GM21447 (cell line): ENCODE measurements at regions not wholly inside any gene's neighbourhood (a gene's known extent, or its start where the extent isn't known, plus 50 kb on each side); places are given as distances from the start of the nearest gene placed in this dataset.

Experiments
- ATAC-seq: cut with Tn5 transposase; IDR thresholded peaks from one replicate; pipeline ENCODE4 v1.9.1; 2021; ENCODE audit not compliant: unreplicated experiment

DNA sequence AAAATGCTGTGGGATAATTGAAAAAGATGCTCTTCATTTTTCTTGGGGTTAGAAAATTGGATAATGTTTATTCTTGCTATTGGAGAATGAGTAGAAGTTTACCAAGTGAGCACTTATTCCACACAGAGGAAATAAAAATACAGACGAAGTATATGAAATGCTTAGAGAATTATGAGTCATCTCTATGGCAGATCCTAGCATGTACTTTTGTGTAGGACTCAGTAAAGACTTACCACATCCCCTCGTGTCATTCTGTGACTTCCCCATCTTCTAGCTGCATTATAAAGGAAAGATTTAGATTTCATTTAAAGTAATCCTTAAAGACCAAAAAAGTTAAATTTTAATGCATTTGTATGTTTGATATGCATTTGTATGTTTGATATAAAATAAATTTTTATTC, 685.6 kb downstream of the TBC1D32 start:
- ATAC-seq: no peak

DNA sequence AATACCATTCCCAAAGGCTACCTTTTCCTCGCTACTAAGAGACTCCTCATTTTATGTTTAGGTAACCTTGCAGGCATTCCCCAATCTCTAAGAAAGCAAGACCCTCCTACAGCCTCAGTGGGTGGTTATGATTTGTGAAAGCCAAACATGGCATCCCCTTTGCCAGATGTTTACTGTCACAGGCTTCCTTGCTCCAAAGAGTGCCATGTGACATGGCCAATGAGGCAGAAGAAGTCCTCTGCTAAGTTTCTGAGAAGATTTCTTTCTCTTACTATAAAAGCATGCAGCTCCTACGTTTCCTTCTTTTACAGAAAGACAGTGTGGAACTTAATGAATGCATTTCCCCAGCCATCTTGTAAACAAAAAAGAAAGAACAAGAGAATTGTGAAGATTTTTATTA, 688.2 kb downstream of the TBC1D32 start:
- ATAC-seq: no peak

- ATAC-seq: no peak
Measured at GRCh38 chr6:120632975-120633374, 701.3 kb downstream of the TBC1D32 start.

DNA sequence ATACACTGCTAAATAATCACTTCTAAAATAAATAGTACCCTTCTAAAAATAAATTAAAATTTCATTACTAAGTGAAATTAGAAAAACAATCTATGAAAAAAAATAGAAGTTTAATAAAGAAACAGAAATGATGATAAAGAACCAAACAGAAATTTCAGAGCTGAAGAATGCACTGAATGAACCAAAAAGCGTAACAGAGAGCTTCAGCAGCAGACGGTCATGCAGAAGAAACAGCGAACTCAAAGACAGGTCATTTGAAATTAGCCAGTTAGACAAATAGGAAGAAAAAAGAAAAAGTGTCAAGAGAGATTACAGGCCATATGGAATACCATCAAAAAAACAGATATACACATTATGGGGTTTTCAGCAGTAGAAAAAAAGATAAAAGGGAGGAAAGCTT, 706.7 kb downstream of the TBC1D32 start:
- ATAC-seq: no peak

DNA sequence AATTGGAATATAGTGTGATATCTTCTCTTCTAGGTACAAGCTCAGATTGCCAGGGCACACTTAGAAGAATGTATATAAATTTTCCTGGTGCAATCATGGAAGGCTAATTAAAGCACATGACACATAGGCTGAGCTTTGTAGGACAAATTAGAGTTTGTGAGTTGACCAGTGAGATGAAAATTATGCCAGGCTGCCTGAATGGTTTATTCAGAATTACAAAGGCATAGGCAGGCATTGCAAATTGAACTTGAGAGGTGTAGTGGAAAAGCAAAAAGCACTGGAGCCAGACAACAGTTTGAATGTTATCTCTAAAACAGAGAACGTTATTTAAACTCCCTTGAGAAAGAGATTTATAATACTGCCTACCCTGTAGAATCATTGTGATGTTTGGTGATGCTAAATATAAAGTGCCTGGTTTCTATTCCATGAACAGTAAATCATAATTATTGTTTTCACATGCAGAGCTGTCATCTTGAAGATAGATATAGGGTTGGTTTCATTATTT, 712.1 kb downstream of the TBC1D32 start:
- no peak for ATAC-seq

DNA sequence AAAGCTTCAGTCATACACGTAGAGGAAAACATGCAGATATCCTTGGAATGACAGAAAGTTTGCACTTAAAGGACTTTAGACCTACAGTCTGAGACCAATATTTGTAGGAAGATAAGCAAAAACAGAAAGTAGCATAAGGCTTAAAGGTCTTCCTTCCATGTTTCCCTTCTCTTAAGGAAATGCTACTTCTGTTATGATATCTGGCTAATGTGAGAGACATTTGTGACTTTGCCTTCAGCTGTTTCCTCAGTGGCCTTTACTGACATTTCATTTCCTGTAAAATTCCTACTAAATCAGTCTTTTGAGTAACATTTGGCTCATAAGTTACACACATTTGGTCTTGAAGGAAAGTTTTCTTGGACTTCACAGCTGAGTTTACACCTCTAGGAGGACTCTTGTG, 713.4 kb downstream of the TBC1D32 start:
- no peak for ATAC-seq

- no peak for ATAC-seq
Measured at GRCh38 chr6:120615238-120615637, 719.0 kb downstream of the TBC1D32 start.

DNA sequence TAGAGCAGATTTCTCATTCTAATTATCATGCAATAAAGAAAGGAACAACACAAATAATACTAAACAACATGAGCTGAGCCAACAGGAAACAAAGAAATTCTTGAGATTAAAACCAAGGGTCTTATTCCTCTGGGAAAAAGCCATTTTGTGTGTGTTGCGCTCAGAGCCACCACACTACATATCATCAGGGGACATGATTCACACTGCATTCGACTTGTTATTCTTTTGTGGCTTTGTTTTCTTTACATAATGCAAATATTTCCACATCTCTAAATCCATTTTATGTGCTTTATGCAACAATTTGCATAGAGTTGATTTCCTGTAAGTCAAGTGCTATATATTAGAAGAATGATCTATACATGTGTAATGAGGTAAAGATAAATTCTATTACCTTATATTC, 719.6 kb downstream of the TBC1D32 start:
- ATAC-seq: no peak

DNA sequence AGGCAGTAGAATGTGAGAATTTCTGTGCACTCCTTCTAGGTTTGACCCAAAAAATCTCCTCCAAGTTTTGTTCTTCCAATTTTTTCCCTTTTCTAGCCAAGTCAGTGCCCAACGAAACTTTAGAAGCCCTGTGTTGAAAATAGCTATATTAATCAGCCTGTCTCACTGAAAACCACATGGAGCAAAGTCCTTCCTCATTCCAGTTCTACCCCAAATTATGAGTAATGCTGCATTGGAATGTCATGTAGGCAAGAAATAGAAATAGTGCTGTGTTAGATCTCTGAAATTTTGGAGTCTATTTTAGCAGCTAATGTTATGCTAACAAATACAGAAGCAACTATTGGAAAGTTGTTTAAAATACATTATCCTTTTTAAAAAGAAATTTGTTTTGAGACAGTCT, 725.5 kb downstream of the TBC1D32 start:
- no peak for ATAC-seq

GRCh38 chr6:120606743-120607142, 727.5 kb downstream of the TBC1D32 start:
- ATAC-seq: no peak

- no peak for ATAC-seq
Measured at GRCh38 chr6:120604510-120604909, 729.8 kb downstream of the TBC1D32 start.

DNA sequence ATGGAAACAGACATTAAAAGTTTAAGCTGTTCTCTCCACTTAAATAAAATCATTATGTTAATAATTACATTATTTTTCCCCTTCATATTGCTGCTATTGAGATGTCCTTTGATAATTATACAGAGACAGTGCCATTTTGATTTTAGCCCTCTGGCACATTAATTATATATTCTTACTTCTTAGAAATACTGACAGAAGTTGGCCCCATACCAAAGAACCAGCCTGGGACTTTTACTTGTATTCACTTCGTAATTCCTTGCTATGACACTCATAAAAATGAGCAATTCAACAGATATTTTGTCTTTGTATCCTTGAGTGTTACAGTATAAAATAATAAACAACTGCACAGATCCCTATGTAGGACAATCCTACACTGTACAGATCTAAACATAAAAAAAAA, 743.7 kb downstream of the TBC1D32 start:
- ATAC-seq: no peak

- ATAC-seq: no peak
Measured at GRCh38 chr6:120588424-120588823, 745.9 kb downstream of the TBC1D32 start.

GRCh38 chr6:120587381-120587780, 746.9 kb downstream of the TBC1D32 start:
- no peak for ATAC-seq

GRCh38 chr6:120584111-120584760, 750.0 kb downstream of the TBC1D32 start:
- ATAC-seq: no peak

GRCh38 chr6:120576061-120576460, 758.2 kb downstream of the TBC1D32 start:
- ATAC-seq: no peak

GRCh38 chr6:120569714-120570113, 764.6 kb downstream of the TBC1D32 start:
- no peak for ATAC-seq

DNA sequence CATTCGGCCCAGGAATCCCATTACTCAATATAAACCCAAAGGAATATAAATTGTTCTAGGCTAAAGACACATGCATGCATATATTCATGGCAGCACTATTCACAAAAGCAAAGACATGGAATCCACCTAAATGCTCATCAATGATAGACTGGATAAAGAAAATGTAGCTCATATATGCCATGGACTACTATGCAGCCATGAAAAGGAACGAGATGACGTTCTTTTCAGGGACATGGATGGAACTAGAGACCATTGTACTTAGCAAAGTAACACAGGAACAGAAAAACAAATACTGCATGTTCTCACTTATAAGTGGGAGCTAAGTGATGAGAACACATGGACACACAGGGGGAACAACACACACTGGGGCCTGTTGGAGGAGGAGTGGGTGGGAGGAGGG, 769.5 kb downstream of the TBC1D32 start:
- ATAC-seq: no peak

GRCh38 chr6:120558294-120558693, 776.0 kb downstream of the TBC1D32 start:
- ATAC-seq: no peak

- no peak for ATAC-seq
Measured at GRCh38 chr6:120557554-120557953, 776.7 kb downstream of the TBC1D32 start.

GRCh38 chr6:120556491-120556890, 777.8 kb downstream of the TBC1D32 start:
- ATAC-seq: no peak

GRCh38 chr6:120553353-120553752, 780.9 kb downstream of the TBC1D32 start:
- ATAC-seq: no peak

DNA sequence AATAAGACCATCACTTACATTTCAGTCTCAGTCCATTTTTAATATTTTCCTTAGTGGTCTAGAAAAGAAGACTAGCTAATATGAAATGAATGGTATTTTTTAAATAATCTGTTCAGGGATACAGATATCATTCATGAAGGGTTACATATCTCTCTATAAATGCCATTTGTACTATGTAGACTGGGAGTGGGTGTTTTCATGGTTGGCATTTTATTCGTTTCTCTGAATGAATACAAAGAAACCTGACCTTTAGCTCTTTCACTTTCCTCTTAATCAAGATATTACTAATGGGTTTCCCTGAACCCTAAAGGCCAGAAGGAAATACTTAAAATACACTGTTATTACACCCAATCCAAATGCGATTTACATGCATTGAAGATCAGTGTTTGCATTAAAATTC, 788.9 kb downstream of the TBC1D32 start:
- ATAC-seq: no peak
